ENCODE measurements at regions not wholly inside any gene's neighbourhood (a gene's known extent, or its start where the extent isn't known, plus 50 kb on each side); places are given as distances from the start of the nearest gene placed in this dataset.
A peak's percentile ranks its signal among the peaks of the same experiment; 100 is the strongest.

DNA sequence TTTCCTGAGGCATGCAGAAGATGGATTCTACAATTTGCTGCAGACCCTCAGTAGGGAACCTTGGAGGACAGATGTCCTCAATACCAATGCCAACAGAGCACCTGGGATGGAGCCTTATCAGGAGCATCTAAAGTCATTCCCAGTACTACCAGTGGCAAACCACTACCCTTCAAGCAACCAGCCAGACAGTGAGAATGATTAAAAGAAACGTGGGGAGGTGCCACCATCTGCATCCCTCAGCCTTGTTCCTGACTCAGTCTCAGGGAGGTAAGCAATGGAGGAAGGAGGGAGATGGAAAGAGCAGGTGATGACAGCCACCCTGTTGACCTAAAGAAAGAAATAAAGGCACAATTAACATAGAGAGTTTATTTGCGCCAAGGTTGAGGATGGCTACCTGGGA is 175.2 kb upstream of the GRIN2B start:
- DNase-seq, result no peak

DNA sequence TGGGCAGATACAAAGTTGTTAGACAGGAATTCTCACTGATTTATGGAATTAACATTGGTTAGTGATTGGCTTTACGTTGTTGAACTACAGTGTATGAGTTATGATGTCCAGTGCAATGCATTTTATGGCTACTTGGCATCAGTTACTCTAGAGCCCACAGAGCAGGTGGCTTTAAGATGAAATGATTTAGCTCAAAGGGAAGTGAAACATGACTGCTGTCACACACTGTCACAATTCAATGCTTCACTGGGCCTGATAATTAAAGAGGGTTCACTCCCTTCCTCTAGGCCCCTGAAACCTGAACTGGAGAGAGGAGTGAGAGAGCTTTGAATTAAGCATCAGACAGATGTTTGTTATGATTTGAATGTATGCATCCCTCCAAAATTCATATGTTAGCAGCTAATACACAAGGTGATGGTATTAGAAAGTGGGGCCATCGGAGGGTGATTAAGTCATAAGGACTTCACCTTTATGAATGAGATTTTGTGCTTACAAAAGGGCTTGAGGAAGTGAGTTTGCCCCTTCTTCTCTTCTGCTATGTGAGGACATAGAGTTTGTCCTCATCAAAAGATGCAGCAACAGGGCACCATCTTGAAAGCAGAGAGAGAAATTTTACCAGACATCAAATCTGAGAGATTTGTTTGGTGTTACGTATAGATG is 175.8 kb upstream of the GRIN2B start:
- peak in 1 of 3 experiments; percentile 18 for DNase-seq

DNA sequence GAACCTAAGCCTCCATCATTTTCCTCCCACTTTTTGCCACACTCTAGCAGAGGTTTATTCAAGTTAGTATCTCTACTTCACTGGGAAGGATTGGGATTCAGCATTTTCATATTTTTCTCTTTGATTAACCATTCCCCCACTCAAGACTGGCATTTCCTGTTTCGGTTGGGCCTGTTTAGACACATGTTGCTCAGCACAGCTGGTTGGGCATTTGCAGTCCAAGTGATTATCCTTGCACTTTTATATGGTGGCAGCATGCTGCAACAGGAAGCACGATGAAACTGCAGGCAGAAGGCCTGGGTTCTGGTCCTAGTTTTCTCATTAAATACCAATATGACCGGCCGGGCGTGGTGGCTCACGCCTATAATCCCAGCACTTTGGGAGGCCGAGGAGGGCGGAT is 182.9 kb upstream of the GRIN2B start:
- DNase-seq, result no peak

DNA sequence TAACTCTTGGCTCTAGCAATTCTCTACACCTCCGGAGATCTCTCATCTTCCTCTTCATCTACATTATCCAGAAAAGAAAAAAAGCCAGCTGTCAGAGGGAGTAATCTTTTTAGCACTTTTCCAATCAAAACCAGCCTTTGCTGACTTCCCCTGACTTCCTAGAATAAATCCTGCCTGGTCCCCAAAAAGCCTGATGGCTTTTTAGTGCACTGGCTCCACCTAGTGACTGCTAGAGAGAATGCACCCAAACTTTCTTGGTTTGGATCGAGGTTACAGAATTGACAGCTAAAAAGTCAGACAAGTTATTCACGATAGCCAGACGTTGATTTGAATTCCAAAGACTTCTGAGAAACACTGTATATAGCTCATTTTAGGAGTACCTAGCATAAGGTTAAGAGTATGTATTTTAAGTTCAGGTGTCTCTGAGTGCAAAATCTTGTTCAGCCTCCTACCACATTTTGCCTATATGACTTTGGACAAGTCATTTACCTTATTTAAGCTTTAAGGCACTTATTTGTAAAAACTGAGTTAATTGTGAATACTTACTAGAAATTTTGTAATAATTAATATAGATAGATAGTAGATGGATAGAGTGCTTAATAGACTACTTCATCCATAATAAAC is 185.7 kb upstream of the GRIN2B start:
- DNase-seq, result peak; percentile 48 to 80 (median 75)

DNA sequence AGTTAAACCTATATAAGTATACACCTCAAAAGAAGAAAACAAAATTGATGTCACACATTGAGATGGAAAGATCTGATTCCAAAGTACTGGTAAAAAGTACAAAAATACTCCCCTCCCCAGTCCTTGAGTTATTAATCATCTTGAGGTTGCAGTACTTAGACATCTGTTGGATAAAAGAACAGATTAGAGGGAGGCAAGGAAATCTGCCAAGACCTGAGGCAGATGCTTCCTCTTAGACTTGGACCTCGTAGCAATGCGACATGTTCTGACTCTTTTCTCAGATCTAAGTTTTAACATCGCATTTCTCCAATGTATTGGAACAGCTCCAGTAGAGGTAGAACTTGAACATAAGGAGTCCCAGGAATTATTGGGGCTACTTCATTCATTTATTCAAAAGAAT is 187.9 kb upstream of the GRIN2B start:
- DNase-seq, result no peak

DNA sequence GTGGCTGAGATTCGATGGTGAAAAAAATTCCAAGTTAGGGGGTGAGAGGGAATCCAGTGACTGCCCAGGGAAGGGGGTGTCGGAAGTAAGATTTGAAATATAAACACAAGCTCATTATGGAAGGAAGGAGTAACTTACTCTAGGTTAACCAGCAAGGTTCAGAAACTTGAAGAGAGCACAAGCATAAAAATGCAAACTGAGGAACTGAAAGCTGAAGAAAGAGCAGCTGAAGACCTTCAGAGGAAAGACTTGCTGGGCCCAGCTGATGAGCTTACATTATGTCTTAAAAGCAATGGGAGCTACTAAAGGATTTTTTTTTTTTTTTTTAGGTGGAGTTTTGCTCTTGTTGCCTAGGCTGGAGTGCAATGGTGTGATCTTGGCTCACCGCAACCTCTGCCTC is 189.7 kb upstream of the GRIN2B start:
- no peak for DNase-seq

DNA sequence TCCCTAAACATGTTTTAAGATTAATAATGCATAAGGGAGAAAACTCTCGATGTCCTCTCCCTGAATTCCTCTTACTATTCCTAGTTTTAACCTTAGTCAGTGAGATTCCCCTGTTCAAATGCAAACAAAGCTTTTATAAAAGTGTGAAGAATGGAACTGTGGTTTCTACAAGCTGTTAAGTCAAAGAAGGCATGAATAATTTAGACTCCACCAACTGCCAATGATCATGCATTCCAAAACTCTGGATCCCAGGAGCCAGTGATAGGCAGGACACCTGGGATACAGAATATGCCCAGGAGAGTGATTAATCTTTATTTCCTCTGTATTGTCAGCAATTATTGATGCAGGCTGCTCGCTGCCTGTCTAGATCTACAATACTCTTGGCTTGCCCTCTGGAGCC is 190.3 kb upstream of the ATF7IP start:
- no peak for DNase-seq

DNA sequence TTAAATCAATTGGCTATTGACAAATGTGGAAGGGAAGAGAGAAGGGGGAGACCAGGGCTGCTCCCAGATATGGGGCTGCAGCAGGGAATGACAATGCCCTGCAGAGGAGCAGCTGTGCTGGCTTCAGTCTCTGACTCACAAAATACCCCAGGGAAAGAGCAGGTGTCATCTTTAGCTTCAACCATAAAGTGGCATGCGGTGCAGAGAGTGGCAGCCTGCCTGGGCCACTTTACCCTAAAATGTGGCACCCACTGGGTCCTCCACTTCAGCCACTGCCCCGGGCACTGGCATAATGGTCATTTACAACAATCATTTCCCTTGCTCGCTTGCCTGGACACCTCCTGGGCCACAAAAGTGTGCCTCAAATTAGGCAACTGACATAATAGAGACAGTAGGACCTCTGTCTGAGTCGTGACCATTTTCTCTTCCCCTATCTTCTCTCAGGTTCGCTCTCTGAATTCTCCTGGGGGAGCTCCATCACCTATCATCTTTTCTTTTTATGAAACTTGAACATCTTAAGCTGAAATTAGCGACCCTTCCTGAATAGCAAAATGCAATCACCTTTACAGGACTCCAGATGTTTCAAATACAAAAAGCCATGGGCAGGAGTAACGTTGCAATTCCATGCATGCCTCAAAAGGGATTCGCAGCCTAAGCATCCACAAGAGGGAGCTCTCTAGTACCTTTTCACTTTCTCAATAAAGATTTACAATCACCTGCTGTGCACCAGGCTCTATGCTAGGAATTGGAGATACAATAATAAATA is 179.9 kb upstream of the ATF7IP start:
- DNase-seq, result peak; percentile 73 to 91 (median 83)

DNA sequence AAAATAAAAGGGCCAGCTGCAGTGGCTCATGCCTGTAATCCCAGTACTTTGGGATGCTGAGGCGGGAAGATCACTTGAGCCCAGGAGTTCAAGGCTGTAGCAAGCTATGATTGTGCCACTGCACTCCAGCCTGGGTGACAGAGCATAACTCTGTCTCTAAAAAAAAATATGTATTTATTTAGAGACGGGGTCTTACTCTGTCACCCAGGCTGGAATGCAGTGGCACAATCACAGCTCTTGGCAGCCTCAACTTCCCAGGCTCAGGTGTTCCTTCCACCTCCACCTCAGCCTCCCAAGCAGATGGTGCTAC is 179.3 kb upstream of the ATF7IP start:
- DNase-seq, result no peak

DNA sequence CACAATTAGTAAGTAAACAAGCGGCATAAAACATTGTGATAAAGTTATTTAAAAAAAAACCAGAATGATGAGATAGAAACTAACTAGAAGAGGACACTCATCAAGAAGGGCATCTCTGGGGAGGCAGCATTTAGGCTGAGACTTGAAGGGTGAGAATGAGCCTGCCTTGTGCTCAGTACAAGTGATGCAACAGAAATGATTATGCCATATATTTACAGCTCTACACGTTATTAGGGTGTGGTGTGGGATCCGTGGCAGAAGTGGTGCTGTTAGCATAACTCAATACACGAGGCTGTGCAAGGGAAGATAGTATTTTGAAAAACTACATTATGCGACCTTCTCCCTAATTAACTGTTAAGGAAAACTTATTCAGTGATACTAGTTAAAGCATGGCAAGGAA is 178.5 kb upstream of the ATF7IP start:
- DNase-seq, result no peak

DNA sequence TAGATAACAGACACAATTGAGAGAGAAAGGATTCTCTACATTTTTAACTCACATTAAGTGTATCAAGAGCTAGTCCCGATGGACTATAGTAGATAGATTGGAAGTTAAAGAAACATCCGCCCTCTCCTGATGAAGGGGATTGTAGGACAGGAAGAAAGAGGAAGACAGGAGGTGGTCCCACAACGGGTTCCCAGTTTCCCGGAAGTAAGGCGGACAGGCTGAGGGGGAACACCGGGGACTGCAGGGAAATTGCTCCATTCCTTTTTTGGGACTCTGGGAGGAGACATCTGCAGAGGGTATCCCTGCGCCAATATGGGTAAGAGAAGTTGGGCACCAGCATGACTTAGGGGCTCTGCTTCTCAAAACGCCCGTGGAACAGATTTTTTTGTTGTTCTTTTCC is 177.5 kb upstream of the ATF7IP start:
- no peak for DNase-seq

DNA sequence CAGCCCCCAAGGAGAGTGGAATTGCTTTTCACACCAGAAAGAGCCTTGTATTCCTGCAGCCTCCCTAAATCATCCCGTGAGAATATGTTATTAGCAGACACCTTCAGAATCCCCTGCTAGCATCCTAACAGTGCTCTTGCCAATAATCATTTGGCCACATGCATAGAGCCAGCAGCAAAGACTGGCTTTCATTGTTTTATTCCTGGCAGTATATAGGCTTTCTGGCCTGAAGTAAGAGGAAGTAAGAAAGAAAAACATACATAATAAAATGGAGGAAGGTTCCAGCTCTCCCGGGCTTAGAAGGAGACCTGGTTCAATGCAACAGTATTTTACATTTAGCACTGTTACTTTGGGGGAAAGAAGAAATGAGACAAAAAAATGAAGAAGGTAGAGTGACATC is 176.7 kb upstream of the ATF7IP start:
- DNase-seq, result no peak

DNA sequence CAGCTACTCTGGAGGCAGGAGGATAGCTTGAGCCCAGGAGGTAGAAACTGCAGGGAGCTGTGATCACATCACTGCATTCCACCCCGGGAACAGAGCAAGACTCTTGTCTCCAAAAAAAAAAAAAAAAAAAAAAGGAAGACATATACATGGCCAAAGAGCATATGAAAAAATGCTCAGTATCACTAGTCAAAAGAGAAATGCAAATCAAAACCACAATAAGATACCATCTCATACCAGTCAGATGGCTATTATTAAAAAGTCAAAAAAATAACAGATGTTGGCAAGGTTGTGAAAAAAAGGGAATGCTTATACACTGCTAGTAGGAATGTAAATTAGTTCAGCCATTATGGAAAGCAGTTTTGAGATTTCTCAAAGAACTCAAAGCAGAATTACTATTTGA is 174.8 kb upstream of the ATF7IP start:
- no peak for DNase-seq

DNA sequence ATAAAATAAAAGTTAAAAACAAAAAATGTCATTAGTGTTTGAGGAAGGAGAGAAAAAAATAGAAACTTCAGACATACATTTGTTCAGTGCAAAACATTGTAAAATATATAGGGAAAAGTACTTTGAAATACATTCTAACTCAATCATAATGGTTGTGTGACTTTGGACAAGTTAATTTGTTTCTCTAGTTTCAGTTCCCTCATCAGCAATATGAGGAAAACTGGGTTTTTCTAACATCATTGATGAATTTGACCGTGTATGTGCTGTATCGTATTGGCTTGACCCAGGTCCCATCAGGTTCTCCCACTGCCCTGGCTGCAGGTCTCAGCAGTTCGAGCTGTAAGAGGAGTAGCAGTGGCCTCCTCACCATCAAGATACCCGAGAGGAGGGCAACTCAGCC is 173.9 kb upstream of the ATF7IP start:
- DNase-seq, result no peak

DNA sequence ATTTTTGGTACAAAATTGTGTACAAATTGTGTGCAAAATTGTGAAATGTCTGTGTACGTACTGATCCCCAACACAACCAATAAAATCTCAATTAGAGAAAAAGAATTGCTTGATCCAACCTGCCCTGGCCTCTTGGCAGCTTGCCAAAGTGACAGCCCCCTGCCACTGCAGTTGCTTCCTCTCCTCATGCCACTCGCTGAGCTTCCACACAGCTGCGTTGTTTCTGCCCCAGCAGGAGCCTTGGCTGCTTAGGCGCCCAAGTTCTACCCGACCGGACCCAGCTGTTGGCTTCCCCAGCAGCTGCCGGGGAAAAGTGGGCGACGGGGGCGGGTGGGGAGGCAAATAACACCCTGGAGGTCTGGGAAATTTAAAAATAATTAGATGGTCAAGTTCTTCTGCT is 171.8 kb upstream of the ATF7IP start:
- peak; percentile 2 to 87 (median 63) for DNase-seq

DNA sequence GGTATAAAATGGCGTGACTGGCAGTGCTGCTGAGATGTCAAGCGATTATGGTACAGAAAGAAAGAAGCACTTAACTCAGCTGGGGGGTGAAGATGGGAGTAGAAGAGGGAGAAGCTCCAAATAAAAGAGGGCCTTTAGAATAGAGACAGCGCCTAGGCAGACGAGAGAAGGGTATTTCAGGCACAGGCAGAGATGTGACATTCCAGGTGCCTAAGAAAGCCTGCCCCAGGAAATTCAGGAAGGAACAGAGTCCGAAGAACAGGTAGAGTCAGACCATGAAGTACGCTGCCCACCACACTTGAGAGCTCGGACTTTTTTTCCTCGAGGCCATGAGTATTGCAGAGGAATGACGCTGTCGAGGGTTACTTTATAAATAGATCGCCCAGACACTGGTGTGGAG is 170.9 kb upstream of the ATF7IP start:
- no peak for DNase-seq

DNA sequence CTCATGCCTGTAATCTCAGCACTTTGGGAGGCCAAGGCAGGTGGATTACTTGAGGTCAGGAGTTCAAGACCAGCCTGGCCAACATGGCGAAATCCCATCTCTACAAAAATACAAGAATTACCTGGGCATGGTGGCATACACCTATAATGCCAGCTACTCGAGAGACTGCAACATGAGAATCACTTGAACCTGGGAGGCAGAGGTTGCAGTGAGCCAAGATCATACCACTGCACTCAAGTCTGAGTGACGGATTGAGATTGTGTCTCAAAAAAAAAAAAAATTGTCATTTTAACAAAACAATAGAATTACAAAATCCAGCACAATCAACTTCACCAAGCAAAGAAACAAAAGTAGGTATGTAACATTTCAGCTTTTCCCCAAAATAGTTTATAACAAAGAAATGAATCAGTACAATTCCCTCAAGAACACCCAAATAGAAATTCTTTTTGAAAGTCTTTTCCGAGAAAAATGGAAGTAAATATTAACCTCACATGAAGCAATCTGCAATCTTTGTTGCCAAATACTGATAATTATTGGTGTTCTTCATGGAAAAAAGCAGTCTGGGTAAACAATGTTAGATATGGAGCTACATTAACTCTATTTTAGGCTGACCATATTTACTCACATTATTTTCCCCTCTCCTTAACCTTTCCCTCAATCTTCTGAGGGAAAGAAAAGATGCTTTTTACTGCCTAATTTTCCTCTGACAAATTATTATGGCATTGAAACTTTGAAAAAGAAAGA is 165.9 kb upstream of the ATF7IP start:
- DNase-seq, result no peak

DNA sequence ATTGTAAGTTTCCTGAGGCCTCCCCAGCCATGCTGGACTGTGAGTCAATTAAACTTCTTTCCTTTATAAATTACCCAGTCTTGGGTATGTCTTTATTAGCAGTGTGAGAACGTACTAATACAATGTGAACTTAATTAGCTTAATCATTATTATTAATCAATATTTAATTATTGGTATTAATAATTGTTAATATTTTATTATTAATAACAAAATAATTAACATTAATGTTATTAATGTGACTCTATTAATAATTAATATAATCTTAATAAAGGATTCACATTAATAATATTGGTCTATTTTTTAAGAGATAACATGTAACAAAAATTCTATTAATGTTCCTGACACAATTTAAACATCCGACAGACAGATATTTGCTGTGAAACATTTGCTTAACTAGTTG is 164.9 kb upstream of the ATF7IP start:
- DNase-seq, result no peak

DNA sequence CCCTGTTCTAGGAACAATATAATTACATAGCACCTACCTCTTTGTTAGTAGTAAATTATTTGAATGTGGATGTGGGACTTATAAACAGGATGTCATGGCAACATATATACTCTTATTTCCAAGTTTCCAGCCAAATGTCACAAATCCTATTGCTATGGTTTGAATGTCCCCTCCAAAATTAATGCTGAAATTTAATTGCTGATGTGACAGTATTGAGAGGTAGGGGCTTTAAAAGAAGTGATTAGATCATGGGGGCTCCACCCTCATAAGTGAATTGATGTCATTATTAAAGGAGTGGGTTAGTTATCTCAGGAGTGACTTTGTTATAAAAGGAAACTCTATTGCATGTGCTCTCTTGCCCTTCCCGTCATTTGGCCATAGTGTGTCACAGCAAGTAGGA is 164.2 kb upstream of the ATF7IP start:
- no peak for DNase-seq

DNA sequence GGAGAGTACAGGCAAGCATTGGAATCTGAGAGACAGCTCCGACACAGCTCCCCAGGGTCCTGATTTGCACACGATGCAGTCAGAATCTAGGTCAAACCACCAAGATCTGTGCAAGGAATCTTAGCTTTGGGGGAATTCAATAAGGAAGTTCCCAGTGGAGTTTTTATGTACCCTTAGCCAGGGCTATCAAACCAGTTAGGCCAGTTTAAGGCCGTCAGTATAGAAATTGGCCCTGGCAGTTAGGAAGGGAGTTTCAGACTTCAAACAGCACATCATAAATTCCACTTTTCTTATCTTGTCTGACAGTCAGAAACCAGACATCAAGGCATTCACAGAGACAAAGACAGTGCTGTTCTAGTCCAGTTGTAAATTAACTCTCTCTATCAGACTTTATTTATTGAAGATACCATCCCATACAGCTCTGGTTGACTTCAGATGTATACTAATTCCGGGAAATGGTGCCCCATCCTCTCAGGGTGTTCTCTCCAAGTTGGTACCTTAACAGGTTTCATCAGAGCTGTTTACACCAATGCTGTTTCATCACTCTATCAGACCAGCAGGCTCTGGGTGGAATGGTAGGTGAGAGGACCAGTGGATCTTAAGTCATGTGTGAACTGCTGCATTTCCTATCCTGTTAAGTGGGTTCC is 157.5 kb upstream of the ATF7IP start:
- DNase-seq, result peak in 2 of 3 experiments; percentile 21 to 66

DNA sequence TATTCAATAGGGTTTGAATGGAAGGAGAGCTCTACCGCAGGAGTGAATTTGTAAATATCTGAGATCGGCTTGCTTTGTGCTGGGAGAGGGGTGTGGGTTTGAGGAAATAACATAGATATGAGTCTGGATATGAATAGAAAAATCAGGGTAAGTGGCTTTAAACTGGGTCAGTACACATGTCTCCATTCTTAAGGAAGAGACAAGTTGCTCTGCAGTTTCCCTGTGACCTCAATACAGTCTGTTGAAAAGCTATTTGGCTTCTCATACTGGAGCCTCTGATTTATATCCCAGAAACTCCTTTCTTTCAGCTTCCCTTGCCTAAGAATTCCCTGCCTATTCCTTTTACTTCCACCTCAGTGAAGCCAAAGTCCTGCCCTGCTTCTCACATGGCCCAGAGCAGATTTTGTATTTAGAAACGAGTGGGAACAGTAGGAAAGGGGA is 153.5 kb upstream of the ATF7IP start:
- no peak for DNase-seq

DNA sequence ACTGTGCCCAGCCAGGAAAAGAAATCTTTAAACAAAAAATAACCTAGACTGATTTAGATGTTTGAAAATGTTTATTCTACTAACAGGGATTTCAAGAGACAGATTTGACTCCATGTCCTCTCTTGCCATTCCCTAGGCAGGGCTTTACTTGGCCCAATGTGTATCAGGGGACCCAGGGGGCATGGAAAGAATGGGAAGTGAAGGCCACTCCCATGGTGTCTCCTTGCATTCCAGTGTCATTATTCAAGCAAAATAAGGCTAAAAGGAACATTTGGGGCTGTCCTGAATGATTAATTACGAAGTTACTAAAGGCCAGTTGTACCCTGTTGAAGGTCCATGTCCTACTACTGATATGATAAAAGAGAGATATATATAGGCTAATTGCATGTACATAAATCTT is 151.9 kb upstream of the ATF7IP start:
- no peak for DNase-seq

DNA sequence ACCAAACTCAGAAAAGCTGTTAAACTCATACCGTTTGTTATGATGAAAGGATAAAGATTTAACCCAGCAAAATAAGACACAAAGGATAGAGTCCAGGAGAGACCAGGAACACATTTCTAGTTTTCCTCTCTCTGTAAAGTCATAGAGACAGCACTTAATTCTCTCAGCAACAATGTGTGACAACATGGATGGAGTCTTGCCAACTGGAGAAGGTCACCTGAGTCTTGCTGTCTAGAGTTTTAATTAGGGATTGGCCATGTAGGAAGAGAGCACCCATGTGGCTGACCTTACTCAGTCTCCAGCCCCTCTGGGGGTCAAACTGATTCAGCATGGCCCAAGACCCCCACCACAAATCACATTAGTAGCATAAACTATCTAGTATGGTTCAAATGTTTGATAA is 151.0 kb upstream of the ATF7IP start:
- no peak for DNase-seq
